Uterus (tissue), 2 donors: ENCODE measurements at regions not wholly inside any gene's neighbourhood (a gene's known extent, or its start where the extent isn't known, plus 50 kb on each side); places are given as distances from the start of the nearest gene placed in this dataset.

Experiments used
- POLR2A ChIP-seq, 2 donors: fragments of 450-650 bp; IDR thresholded peaks; one replicate each; pipeline ENCODE4 v1.6.1; 2016; ENCODE audit warnings: antibody characterized with exemption in 2 of 2, mild to moderate bottlenecking in 1 of 2, moderate library complexity in 1 of 2
- TF ChIP-seq, protein P1 (sequence below), 4 experiments: fragments of 200-600 bp in 2 of 4; fragments of 450-650 bp in 2 of 4; sonication (generic) in 2 of 4; IDR thresholded peaks; one replicate each; pipeline ENCODE4 v1.5.1; 2016 to 2019; ENCODE audit warnings: antibody characterized with exemption in 4 of 4, mild to moderate bottlenecking in 2 of 4, moderate library complexity in 1 of 4

GRCh38 chr22:47309946-47310345 is 547.5 kb downstream of the TBC1D22A start:
- TF ChIP-seq, protein P1, sequence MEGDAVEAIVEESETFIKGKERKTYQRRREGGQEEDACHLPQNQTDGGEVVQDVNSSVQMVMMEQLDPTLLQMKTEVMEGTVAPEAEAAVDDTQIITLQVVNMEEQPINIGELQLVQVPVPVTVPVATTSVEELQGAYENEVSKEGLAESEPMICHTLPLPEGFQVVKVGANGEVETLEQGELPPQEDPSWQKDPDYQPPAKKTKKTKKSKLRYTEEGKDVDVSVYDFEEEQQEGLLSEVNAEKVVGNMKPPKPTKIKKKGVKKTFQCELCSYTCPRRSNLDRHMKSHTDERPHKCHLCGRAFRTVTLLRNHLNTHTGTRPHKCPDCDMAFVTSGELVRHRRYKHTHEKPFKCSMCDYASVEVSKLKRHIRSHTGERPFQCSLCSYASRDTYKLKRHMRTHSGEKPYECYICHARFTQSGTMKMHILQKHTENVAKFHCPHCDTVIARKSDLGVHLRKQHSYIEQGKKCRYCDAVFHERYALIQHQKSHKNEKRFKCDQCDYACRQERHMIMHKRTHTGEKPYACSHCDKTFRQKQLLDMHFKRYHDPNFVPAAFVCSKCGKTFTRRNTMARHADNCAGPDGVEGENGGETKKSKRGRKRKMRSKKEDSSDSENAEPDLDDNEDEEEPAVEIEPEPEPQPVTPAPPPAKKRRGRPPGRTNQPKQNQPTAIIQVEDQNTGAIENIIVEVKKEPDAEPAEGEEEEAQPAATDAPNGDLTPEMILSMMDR (IDR thresholded peaks at IDR 0.05) = no peak
- no peak for TF ChIP-seq POLR2A (IDR thresholded peaks at IDR 0.05)
